ENCODE measurements at regions not wholly inside any gene's neighbourhood (a gene's known extent, or its start where the extent isn't known, plus 50 kb on each side); places are given as distances from the start of the nearest gene placed in this dataset.
A peak's percentile ranks its signal among the peaks of the same experiment; 100 is the strongest.

- Histone ChIP-seq H3K36me3 (no peaks in the 10 kb centered on the region), H3K4me3 (no peak overlapping the region), H3K27me3 (no peaks in the 10 kb centered on the region), H3K4me1 (peaks cover 0 to 6% (median 0%) of the 10 kb centered on the region in 9 donors), H3K9me3 (no peaks in the 10 kb centered on the region), H3K27ac (no peak overlapping the region)
- intact Hi-C loops (cut with DNase I), result loop anchor here in 2 of 10 donors (10.0 kb wide), 2 partner anchors 269 to 279 kb away; no protein-coding TSS in a partner anchor
- ATAC-seq, result no peak
- DNase-seq, result no peak
- no peak for TF ChIP-seq CTCF (IDR thresholded peaks at IDR 0.05)
Observed at GRCh38 chr7:113283861-113284260, 165.5 kb upstream of the SMIM30 start.

- H3K36me3 ChIP-seq, result no peaks in the 10 kb centered on the region
- TF ChIP-seq CTCF (IDR thresholded peaks at IDR 0.05), result no peak
Observed at GRCh38 chr7:113282875-113283274, 164.5 kb upstream of the SMIM30 start.

GRCh38 chr7:113281223-113281622, 162.9 kb upstream of the SMIM30 start:
- Histone ChIP-seq H3K4me3 (no peak overlapping the region), H3K9me3 (peaks cover 0 to 10% (median 5%) of the 10 kb centered on the region in 11 donors), H3K27me3 (no peaks in the 10 kb centered on the region), H3K27ac (no peak overlapping the region), H3K4me1 (peaks cover 0 to 8% (median 0%) of the 10 kb centered on the region in 9 donors), H3K36me3 (no peaks in the 10 kb centered on the region)
- no peak for TF ChIP-seq CTCF (IDR thresholded peaks at IDR 0.05)
- WGBS, 2 donors, result 22 to 31% methylated on average over 2 of the region's 2 CpGs
- intact Hi-C loops (cut with DNase I), result loop anchor here in 2 of 10 donors (10.0 kb wide), 2 partner anchors 266 to 276 kb away; no protein-coding TSS in a partner anchor
- DNase-seq, result no peak
- ATAC-seq, result no peak

More at GRCh38 chr7:113282875-113283274, 164.5 kb upstream of the SMIM30 start:
- H3K27me3 ChIP-seq, result no peaks in the 10 kb centered on the region
- no peak overlapping the region for H3K27ac ChIP-seq
- WGBS, 2 donors, result 61 to 72% methylated on average over 1 of the region's 1 CpG
- peaks cover 0 to 8% (median 0%) of the 10 kb centered on the region in 9 donors for H3K4me1 ChIP-seq
- no peak overlapping the region for H3K4me3 ChIP-seq
- intact Hi-C loops (cut with DNase I), result loop anchor here in 2 of 10 donors (10.0 kb wide), 2 partner anchors 268 to 278 kb away; no protein-coding TSS in a partner anchor
- H3K9me3 ChIP-seq, result no peaks in the 10 kb centered on the region
- ATAC-seq (no peak), DNase-seq (no peak)

GRCh38 chr7:113279256-113279655, 160.9 kb upstream of the SMIM30 start:
- intact Hi-C loops (cut with DNase I), result no loop called here
- ATAC-seq (peak in 1 of 8 donors; percentile 44), DNase-seq (no peak)
- Histone ChIP-seq H3K4me3 (no peak overlapping the region), H3K27me3 (no peaks in the 10 kb centered on the region), H3K36me3 (no peaks in the 10 kb centered on the region), H3K4me1 (peaks cover 0 to 8% (median 0%) of the 10 kb centered on the region in 9 donors), H3K27ac (no peak overlapping the region), H3K9me3 (peaks cover 0 to 26% (median 8%) of the 10 kb centered on the region in 11 donors)
- TF ChIP-seq CTCF (IDR thresholded peaks at IDR 0.05), result no peak
